ENCODE measurements at regions not wholly inside any gene's neighbourhood (a gene's known extent, or its start where the extent isn't known, plus 50 kb on each side); places are given as distances from the start of the nearest gene placed in this dataset.

DNA sequence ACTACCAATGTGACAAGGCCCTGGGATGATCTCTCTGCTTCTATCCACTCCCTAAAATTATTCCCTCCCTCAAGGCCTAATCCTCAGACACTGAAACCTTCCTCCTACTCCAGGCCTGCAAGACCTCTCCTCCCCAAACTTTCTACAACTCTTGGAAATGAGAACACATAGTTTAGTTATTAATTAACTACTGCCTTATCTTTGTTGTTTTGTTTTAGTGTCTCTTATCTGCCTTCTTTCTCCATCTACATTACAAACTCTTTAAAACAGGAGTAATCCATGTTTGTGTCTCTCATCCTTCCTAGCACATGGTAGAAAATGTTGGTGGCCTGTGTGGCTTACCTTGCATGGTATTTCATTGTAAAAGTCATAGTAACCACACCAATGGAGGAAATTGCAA lies 139.9 kb upstream of the G2E3 start:
- no peak overlapping the region for H3K27ac ChIP-seq (ENCODE audit: low read depth, low read length)
- H3K27me3 ChIP-seq (ENCODE audit: control insufficient read depth in 1 of 2, insufficient read depth in 2 of 2, low read length in 2 of 2) = no peaks in the 10 kb centered on the region
- H3K4me3 ChIP-seq (ENCODE audit: low read depth in 1 of 2, low read length in 2 of 2) = no peak overlapping the region
- no peaks in the 10 kb centered on the region for H3K4me1 ChIP-seq (ENCODE audit: insufficient read depth, low read length)
- H3K9me3 ChIP-seq (ENCODE audit: low read length) = no peaks in the 10 kb centered on the region
- H3K36me3 ChIP-seq (ENCODE audit: insufficient read depth, low read length) = no peaks in the 10 kb centered on the region
- no peak overlapping the region for H3K9ac ChIP-seq (ENCODE audit: low read length)

GRCh38 chr14:30420515-30420914 lies 138.4 kb upstream of the G2E3 start:
- H3K27me3 ChIP-seq (ENCODE audit: control insufficient read depth in 1 of 2, insufficient read depth in 2 of 2, low read length in 2 of 2) = no peaks in the 10 kb centered on the region
- H3K9me3 ChIP-seq (ENCODE audit: low read length) = no peaks in the 10 kb centered on the region
- H3K36me3 ChIP-seq (ENCODE audit: insufficient read depth, low read length) = no peaks in the 10 kb centered on the region
- H3K27ac ChIP-seq (ENCODE audit: low read depth, low read length) = no peak overlapping the region
- H3K9ac ChIP-seq (ENCODE audit: low read length) = no peak overlapping the region
- H3K4me3 ChIP-seq (ENCODE audit: low read depth in 1 of 2, low read length in 2 of 2) = no peak overlapping the region
- H3K4me1 ChIP-seq (ENCODE audit: insufficient read depth, low read length) = no peaks in the 10 kb centered on the region

DNA sequence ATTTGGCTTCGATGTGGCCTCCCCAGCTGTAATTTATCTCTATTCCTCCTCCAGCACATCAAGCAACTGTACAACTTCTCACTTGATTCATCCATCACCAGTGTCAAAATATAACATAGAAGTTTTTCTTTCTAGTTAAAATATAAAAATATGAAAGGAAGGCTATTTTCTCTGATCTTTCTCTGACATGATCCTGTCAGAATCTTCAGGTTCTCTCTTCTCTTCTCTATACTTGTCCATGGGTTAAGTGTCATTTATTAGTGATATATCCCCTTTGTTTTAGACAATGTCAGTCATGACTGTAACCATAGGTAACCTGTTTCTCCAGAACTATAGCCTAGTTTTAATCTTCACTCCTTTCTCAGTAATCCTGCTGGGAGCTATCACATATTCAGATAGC lies 132.5 kb upstream of the G2E3 start:
- Histone ChIP-seq H3K27me3 (ENCODE audit: control insufficient read depth in 1 of 2, insufficient read depth in 2 of 2, low read length in 2 of 2) (no peaks in the 10 kb centered on the region), H3K4me3 (ENCODE audit: low read depth in 1 of 2, low read length in 2 of 2) (no peak overlapping the region), H3K27ac (ENCODE audit: low read depth, low read length) (no peak overlapping the region), H3K9ac (ENCODE audit: low read length) (no peak overlapping the region), H3K36me3 (ENCODE audit: insufficient read depth, low read length) (no peaks in the 10 kb centered on the region), H3K4me1 (ENCODE audit: insufficient read depth, low read length) (no peaks in the 10 kb centered on the region), H3K9me3 (ENCODE audit: low read length) (no peaks in the 10 kb centered on the region)

DNA sequence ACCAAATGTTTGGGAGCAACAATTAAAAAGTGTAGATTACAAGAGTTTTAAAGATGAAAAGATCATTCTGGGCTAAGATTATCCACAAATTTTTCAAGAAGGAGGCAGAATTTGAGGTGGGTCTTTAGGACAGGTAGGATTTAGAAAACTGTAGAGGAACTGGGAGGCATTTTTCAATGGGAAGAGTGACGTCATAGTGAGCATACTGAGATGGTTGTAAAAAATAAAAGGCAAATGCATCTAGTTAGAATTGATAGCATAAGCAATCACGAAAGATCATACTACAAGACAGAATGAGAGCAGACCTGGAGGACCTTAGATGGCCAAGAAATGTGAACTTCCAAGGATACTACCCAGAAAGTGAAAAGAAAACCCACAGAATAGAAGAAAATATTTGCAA lies 131.6 kb upstream of the G2E3 start:
- Histone ChIP-seq H3K9me3 (ENCODE audit: low read length) (no peaks in the 10 kb centered on the region), H3K27ac (ENCODE audit: low read depth, low read length) (no peak overlapping the region), H3K9ac (ENCODE audit: low read length) (no peak overlapping the region), H3K36me3 (ENCODE audit: insufficient read depth, low read length) (no peaks in the 10 kb centered on the region), H3K4me3 (ENCODE audit: low read depth in 1 of 2, low read length in 2 of 2) (no peak overlapping the region), H3K4me1 (ENCODE audit: insufficient read depth, low read length) (no peaks in the 10 kb centered on the region), H3K27me3 (ENCODE audit: control insufficient read depth in 1 of 2, insufficient read depth in 2 of 2, low read length in 2 of 2) (no peaks in the 10 kb centered on the region)

GRCh38 chr14:30427846-30428245 lies 131.1 kb upstream of the G2E3 start:
- H3K27me3 ChIP-seq (ENCODE audit: control insufficient read depth in 1 of 2, insufficient read depth in 2 of 2, low read length in 2 of 2) = no peaks in the 10 kb centered on the region
- no peaks in the 10 kb centered on the region for H3K4me1 ChIP-seq (ENCODE audit: insufficient read depth, low read length)
- H3K36me3 ChIP-seq (ENCODE audit: insufficient read depth, low read length) = no peaks in the 10 kb centered on the region
- no peak overlapping the region for H3K27ac ChIP-seq (ENCODE audit: low read depth, low read length)
- no peak overlapping the region for H3K4me3 ChIP-seq (ENCODE audit: low read depth in 1 of 2, low read length in 2 of 2)
- no peaks in the 10 kb centered on the region for H3K9me3 ChIP-seq (ENCODE audit: low read length)
- no peak overlapping the region for H3K9ac ChIP-seq (ENCODE audit: low read length)

GRCh38 chr14:30431552-30431951 lies 127.4 kb upstream of the G2E3 start:
- Histone ChIP-seq H3K4me1 (ENCODE audit: insufficient read depth, low read length) (no peaks in the 10 kb centered on the region), H3K27ac (ENCODE audit: low read depth, low read length) (no peak overlapping the region), H3K9me3 (ENCODE audit: low read length) (no peaks in the 10 kb centered on the region), H3K4me3 (ENCODE audit: low read depth in 1 of 2, low read length in 2 of 2) (no peak overlapping the region), H3K9ac (ENCODE audit: low read length) (no peak overlapping the region), H3K27me3 (ENCODE audit: control insufficient read depth in 1 of 2, insufficient read depth in 2 of 2, low read length in 2 of 2) (no peaks in the 10 kb centered on the region), H3K36me3 (ENCODE audit: insufficient read depth, low read length) (no peaks in the 10 kb centered on the region)

DNA sequence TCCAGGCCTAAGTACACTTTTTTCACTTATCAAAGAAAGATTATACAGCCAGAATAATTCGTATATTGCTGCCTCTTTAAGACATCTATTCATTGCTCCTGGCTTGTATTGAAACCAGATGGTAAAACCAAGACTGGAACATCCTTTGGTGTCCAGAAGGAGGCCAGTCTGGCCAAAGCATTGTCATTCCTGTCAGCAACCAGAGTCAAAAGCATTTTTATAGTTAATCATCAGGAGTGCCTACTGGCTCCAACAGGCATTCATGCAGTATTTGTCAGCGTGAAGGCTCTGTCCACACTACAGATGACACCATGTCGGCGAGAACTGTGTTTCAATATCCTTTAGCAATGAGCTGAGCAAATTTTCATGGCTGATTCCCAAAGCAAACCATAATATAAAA lies 118.0 kb upstream of the G2E3 start:
- Histone ChIP-seq H3K4me3 (ENCODE audit: low read depth in 1 of 2, low read length in 2 of 2) (no peak overlapping the region), H3K27me3 (ENCODE audit: control insufficient read depth in 1 of 2, insufficient read depth in 2 of 2, low read length in 2 of 2) (no peaks in the 10 kb centered on the region), H3K27ac (ENCODE audit: low read depth, low read length) (no peak overlapping the region), H3K36me3 (ENCODE audit: insufficient read depth, low read length) (no peaks in the 10 kb centered on the region), H3K4me1 (ENCODE audit: insufficient read depth, low read length) (no peaks in the 10 kb centered on the region), H3K9ac (ENCODE audit: low read length) (no peak overlapping the region), H3K9me3 (ENCODE audit: low read length) (no peaks in the 10 kb centered on the region)

- H3K9ac ChIP-seq (ENCODE audit: low read length) = no peak overlapping the region
- no peak overlapping the region for H3K4me3 ChIP-seq (ENCODE audit: low read depth in 1 of 2, low read length in 2 of 2)
- no peak overlapping the region for H3K27ac ChIP-seq (ENCODE audit: low read depth, low read length)
- H3K4me1 ChIP-seq (ENCODE audit: insufficient read depth, low read length) = no peaks in the 10 kb centered on the region
- H3K27me3 ChIP-seq (ENCODE audit: control insufficient read depth in 1 of 2, insufficient read depth in 2 of 2, low read length in 2 of 2) = no peaks in the 10 kb centered on the region
- H3K9me3 ChIP-seq (ENCODE audit: low read length) = no peaks in the 10 kb centered on the region
- no peaks in the 10 kb centered on the region for H3K36me3 ChIP-seq (ENCODE audit: insufficient read depth, low read length)
Observed at GRCh38 chr14:30443368-30444007, 115.5 kb upstream of the G2E3 start.

- Histone ChIP-seq H3K27me3 (ENCODE audit: control insufficient read depth in 1 of 2, insufficient read depth in 2 of 2, low read length in 2 of 2) (no peaks in the 10 kb centered on the region), H3K27ac (ENCODE audit: low read depth, low read length) (no peak overlapping the region), H3K9ac (ENCODE audit: low read length) (no peak overlapping the region), H3K4me1 (ENCODE audit: insufficient read depth, low read length) (no peaks in the 10 kb centered on the region), H3K4me3 (ENCODE audit: low read depth in 1 of 2, low read length in 2 of 2) (no peak overlapping the region), H3K36me3 (ENCODE audit: insufficient read depth, low read length) (no peaks in the 10 kb centered on the region), H3K9me3 (ENCODE audit: low read length) (no peaks in the 10 kb centered on the region)
Observed at GRCh38 chr14:30444451-30444850, 114.5 kb upstream of the G2E3 start.

- Histone ChIP-seq H3K4me3 (ENCODE audit: low read depth in 1 of 2, low read length in 2 of 2) (no peak overlapping the region), H3K27me3 (ENCODE audit: control insufficient read depth in 1 of 2, insufficient read depth in 2 of 2, low read length in 2 of 2) (no peaks in the 10 kb centered on the region), H3K27ac (ENCODE audit: low read depth, low read length) (no peak overlapping the region)
Observed at GRCh38 chr14:30445011-30445793, 113.8 kb upstream of the G2E3 start.

DNA sequence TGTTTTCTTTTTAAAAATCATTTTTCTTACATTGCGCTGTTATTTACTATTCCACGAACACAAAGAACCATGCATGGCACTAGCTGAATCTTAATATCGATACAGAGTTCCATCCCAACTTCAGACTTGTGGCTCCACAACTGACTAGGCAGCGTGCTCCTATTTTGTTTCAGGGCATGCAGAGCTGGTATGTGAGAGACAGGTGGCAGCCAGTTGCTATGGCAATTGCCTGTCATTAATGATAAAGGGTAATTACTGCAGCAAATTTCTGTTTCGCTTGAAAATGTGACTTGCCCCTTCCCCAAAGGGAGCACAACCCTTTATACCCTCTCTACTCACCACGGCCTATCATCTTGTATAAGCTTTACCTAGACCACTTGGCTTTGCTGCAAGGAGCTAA lies 113.1 kb upstream of the G2E3 start:
- H3K27me3 ChIP-seq (ENCODE audit: control insufficient read depth in 1 of 2, insufficient read depth in 2 of 2, low read length in 2 of 2) = no peaks in the 10 kb centered on the region
- no peak overlapping the region for H3K4me3 ChIP-seq (ENCODE audit: low read depth in 1 of 2, low read length in 2 of 2)
- no peaks in the 10 kb centered on the region for H3K4me1 ChIP-seq (ENCODE audit: insufficient read depth, low read length)
- no peaks in the 10 kb centered on the region for H3K36me3 ChIP-seq (ENCODE audit: insufficient read depth, low read length)
- no peak overlapping the region for H3K9ac ChIP-seq (ENCODE audit: low read length)
- H3K27ac ChIP-seq (ENCODE audit: low read depth, low read length) = no peak overlapping the region
- no peaks in the 10 kb centered on the region for H3K9me3 ChIP-seq (ENCODE audit: low read length)

More at GRCh38 chr14:30445011-30445793, 113.8 kb upstream of the G2E3 start:
- no peaks in the 10 kb centered on the region for H3K4me1 ChIP-seq (ENCODE audit: insufficient read depth, low read length)
- no peak overlapping the region for H3K9ac ChIP-seq (ENCODE audit: low read length)
- H3K9me3 ChIP-seq (ENCODE audit: low read length) = no peaks in the 10 kb centered on the region
- H3K36me3 ChIP-seq (ENCODE audit: insufficient read depth, low read length) = no peaks in the 10 kb centered on the region

All from muscle layer of colon (tissue), 2 donors.